Natural killer cell (primary cell): ENCODE measurements at regions not wholly inside any gene's neighbourhood (a gene's known extent, or its start where the extent isn't known, plus 50 kb on each side); places are given as distances from the start of the nearest gene placed in this dataset.
"Not testable (repeated sequence)": the region's sequence is repeated elsewhere in the genome, so short reads cannot be mapped to it uniquely, and the experiment has no call there.

Source experiments
- ATAC-seq, 3 donors: fragments of 150-1000 bp in 2 of 3; fragments of 200-7000 bp in 1 of 3; cut with Tn5 transposase; 1 replicate in 1 of 3; 2 replicates in 2 of 3; pipeline ENCODE4 v1.10.0; 2021; ENCODE audit warnings: mild to moderate bottlenecking in 2 of 3, moderate library complexity in 2 of 3
- DNase-seq, 2 donors: peaks; one replicate each; pipeline versions ENCODE4 v3.0.0 to v3.0.0-alpha.2; 2013 to 2021; ENCODE audit warnings: mixed read lengths in 1 of 2
- H3K27ac ChIP-seq: one replicate; pipeline ENCODE4 v1.5.1; 2013; ENCODE audit warnings: mild to moderate bottlenecking, low read length
- H3K27me3 ChIP-seq: one replicate; pipeline ENCODE4 v1.6.1; 2013; ENCODE audit warnings: low read length; ENCODE audit not compliant: control insufficient read depth, insufficient read depth
- H3K36me3 ChIP-seq: one replicate; pipeline ENCODE4 v1.6.1; 2013; ENCODE audit warnings: low read length; ENCODE audit not compliant: control insufficient read depth, insufficient read depth
- H3K4me1 ChIP-seq: one replicate; pipeline ENCODE4 v1.6.1; 2013; ENCODE audit warnings: low read length; ENCODE audit not compliant: control insufficient read depth, insufficient read depth
- H3K4me3 ChIP-seq: one replicate; pipeline ENCODE4 v1.5.1; 2013; ENCODE audit warnings: low read length
- H3K9me3 ChIP-seq: one replicate; pipeline ENCODE4 v1.6.1; 2013; ENCODE audit warnings: low read length; ENCODE audit not compliant: control insufficient read depth, insufficient read depth
- H3K27ac Mint-ChIP-seq, 2 donors: one replicate each; pipeline ENCODE4 v1.8.0; 2022; ENCODE audit warnings: mild to moderate bottlenecking in 2 of 2, mixed read lengths in 2 of 2, moderate library complexity in 1 of 2
- H3K27me3 Mint-ChIP-seq, 2 donors: one replicate each; pipeline ENCODE4 v1.8.0; 2022; ENCODE audit warnings: low read depth in 2 of 2, mixed read lengths in 2 of 2
- H3K36me3 Mint-ChIP-seq: one replicate; pipeline ENCODE4 v1.8.0; 2022; ENCODE audit warnings: mixed read lengths
- H3K4me1 Mint-ChIP-seq, 2 donors: one replicate each; pipeline ENCODE4 v1.8.0; 2022; ENCODE audit warnings: mixed read lengths in 2 of 2
- H3K4me3 Mint-ChIP-seq: one replicate; pipeline ENCODE4 v1.8.0; 2022; ENCODE audit warnings: mild to moderate bottlenecking, moderate library complexity, mixed read lengths
- H3K9me3 Mint-ChIP-seq, 2 donors: one replicate each; pipeline ENCODE4 v1.8.0; 2022; ENCODE audit warnings: mixed read lengths in 2 of 2
- CTCF ChIP-seq: fragments of 200-600 bp; IDR thresholded peaks from one replicate; pipeline ENCODE4 v1.8.0; 2022; ENCODE audit warnings: antibody characterized with exemption
- WGBS: methylation state at CpG from one replicate; pipeline ENCODE4 v1.1.7; 2013; ENCODE audit warnings: missing lambda C conversion rate; ENCODE audit not compliant: insufficient coverage; 5-methylcytosine and 5-hydroxymethylcytosine counted together
- intact Hi-C: fragments of 100-400 bp; cut with micrococcal nuclease; formaldehyde crosslinking; loops from one replicate; pipeline ENCODE4 v1.14.2; 2022

GRCh38 chr13:104526561-104526960 is 1460.3 kb upstream of the SLC10A2 start:
- H3K9me3 ChIP-seq: peaks cover 7% of the 10 kb centered on the region
- Mint-ChIP-seq H3K27ac (no peak overlapping the region), H3K9me3 (peaks cover 11 to 14% of the 10 kb centered on the region in 2 donors), H3K27me3 (no peaks in the 10 kb centered on the region), H3K4me1 (no peaks in the 10 kb centered on the region), H3K36me3 (no peaks in the 10 kb centered on the region), H3K4me3 (no peak overlapping the region)
- no peak overlapping the region for H3K4me3 ChIP-seq
- H3K27me3 ChIP-seq: no peaks in the 10 kb centered on the region
- no peak for ATAC-seq
- no peaks in the 10 kb centered on the region for H3K4me1 ChIP-seq
- TF ChIP-seq CTCF: no peak
- no peak for DNase-seq
- no peaks in the 10 kb centered on the region for H3K36me3 ChIP-seq
- intact Hi-C loops: no loop called here
- H3K27ac ChIP-seq: no peak overlapping the region

- TF ChIP-seq CTCF: no peak
- H3K27me3 ChIP-seq: no peaks in the 10 kb centered on the region
- Mint-ChIP-seq H3K27me3 (no peaks in the 10 kb centered on the region), H3K9me3 (peaks cover 14% of the 10 kb centered on the region in 2 donors), H3K27ac (no peak overlapping the region), H3K4me3 (no peak overlapping the region), H3K4me1 (no peaks in the 10 kb centered on the region), H3K36me3 (no peaks in the 10 kb centered on the region)
- H3K27ac ChIP-seq: no peak overlapping the region
- H3K36me3 ChIP-seq: no peaks in the 10 kb centered on the region
- H3K9me3 ChIP-seq: peaks cover 7% of the 10 kb centered on the region
- H3K4me3 ChIP-seq: no peak overlapping the region
- intact Hi-C loops: no loop called here
- DNase-seq (no peak), ATAC-seq (no peak)
- H3K4me1 ChIP-seq: no peaks in the 10 kb centered on the region
- 91% methylated on average over 5 of the region's 5 CpGs for WGBS
Measured at GRCh38 chr13:104525467-104525866, 1459.2 kb upstream of the SLC10A2 start.

GRCh38 chr13:104522235-104523072 is 1456.2 kb upstream of the SLC10A2 start:
- Mint-ChIP-seq H3K27ac (no peak overlapping the region), H3K36me3 (peaks cover 7% of the 10 kb centered on the region), H3K4me3 (no peak overlapping the region), H3K27me3 (no peaks in the 10 kb centered on the region), H3K4me1 (no peaks in the 10 kb centered on the region), H3K9me3 (peaks cover 22 to 30% of the 10 kb centered on the region in 2 donors)
- Histone ChIP-seq H3K36me3 (no peaks in the 10 kb centered on the region), H3K4me3 (no peak overlapping the region), H3K4me1 (no peaks in the 10 kb centered on the region), H3K9me3 (peaks cover 7% of the 10 kb centered on the region), H3K27me3 (no peaks in the 10 kb centered on the region), H3K27ac (no peak overlapping the region)
- WGBS: 91% methylated on average over 25 of the region's 25 CpGs
- TF ChIP-seq CTCF: no peak
- intact Hi-C loops: no loop called here
- ATAC-seq (no peak), DNase-seq (no peak)

GRCh38 chr13:104510422-104510821 is 1444.2 kb upstream of the SLC10A2 start:
- H3K9me3 Mint-ChIP-seq: peaks cover 0 to 4% of the 10 kb centered on the region in 2 donors
- no peak for DNase-seq
- Histone ChIP-seq H3K4me3 (no peak overlapping the region), H3K9me3 (peaks cover 4% of the 10 kb centered on the region), H3K27me3 (no peaks in the 10 kb centered on the region), H3K27ac (no peak overlapping the region), H3K4me1 (no peaks in the 10 kb centered on the region), H3K36me3 (no peaks in the 10 kb centered on the region)
- no peak for TF ChIP-seq CTCF
- H3K4me3 Mint-ChIP-seq: no peak overlapping the region
- no peaks in the 10 kb centered on the region for H3K27me3 Mint-ChIP-seq
- intact Hi-C loops: no loop called here
- no peak overlapping the region for H3K27ac Mint-ChIP-seq
- WGBS: 89% methylated on average over 2 of the region's 2 CpGs
- no peaks in the 10 kb centered on the region for H3K4me1 Mint-ChIP-seq
- no peak for ATAC-seq
- H3K36me3 Mint-ChIP-seq: no peaks in the 10 kb centered on the region

GRCh38 chr13:104493502-104493901 is 1427.3 kb upstream of the SLC10A2 start:
- ATAC-seq, H3K4me1 Mint-ChIP-seq, H3K36me3 ChIP-seq, DNase-seq, H3K4me3 Mint-ChIP-seq, intact Hi-C loops, H3K4me1 ChIP-seq, H3K27me3 ChIP-seq, H3K27ac ChIP-seq, H3K9me3 ChIP-seq, H3K36me3 Mint-ChIP-seq, H3K4me3 ChIP-seq, H3K27me3 Mint-ChIP-seq, H3K27ac Mint-ChIP-seq: not testable (repeated sequence)
- H3K9me3 Mint-ChIP-seq: peaks cover 9 to 21% of the 10 kb centered on the region in 2 donors
- WGBS: 73% methylated on average over 1 of the region's 1 CpG
